ENCODE measurements at regions not wholly inside any gene's neighbourhood (a gene's known extent, or its start where the extent isn't known, plus 50 kb on each side); places are given as distances from the start of the nearest gene placed in this dataset.

DNA sequence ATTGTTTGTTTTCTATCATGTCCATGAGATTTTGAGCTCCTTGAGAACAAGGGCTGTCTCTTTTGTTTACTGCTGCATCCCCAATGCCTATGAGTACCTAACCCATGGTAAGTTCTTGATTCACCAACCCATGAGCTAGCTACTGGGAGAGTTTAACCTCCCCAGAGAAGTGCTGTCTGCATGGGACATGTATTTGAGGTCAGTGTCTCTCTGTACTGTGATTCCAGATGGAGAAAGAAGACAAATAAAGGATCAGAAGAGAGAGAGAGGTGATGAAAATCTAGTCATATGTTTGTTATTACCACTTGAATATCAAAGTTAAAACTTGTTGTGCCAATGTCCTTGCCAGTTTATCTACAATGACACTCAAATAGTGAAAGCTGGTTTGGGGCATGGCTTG lies 421.8 kb downstream of the BCAT1 start:
- TF ChIP-seq TCF12 (IDR thresholded peaks at IDR 0.05; ENCODE audit: low read depth) = no peak
- TF ChIP-seq, protein P1, sequence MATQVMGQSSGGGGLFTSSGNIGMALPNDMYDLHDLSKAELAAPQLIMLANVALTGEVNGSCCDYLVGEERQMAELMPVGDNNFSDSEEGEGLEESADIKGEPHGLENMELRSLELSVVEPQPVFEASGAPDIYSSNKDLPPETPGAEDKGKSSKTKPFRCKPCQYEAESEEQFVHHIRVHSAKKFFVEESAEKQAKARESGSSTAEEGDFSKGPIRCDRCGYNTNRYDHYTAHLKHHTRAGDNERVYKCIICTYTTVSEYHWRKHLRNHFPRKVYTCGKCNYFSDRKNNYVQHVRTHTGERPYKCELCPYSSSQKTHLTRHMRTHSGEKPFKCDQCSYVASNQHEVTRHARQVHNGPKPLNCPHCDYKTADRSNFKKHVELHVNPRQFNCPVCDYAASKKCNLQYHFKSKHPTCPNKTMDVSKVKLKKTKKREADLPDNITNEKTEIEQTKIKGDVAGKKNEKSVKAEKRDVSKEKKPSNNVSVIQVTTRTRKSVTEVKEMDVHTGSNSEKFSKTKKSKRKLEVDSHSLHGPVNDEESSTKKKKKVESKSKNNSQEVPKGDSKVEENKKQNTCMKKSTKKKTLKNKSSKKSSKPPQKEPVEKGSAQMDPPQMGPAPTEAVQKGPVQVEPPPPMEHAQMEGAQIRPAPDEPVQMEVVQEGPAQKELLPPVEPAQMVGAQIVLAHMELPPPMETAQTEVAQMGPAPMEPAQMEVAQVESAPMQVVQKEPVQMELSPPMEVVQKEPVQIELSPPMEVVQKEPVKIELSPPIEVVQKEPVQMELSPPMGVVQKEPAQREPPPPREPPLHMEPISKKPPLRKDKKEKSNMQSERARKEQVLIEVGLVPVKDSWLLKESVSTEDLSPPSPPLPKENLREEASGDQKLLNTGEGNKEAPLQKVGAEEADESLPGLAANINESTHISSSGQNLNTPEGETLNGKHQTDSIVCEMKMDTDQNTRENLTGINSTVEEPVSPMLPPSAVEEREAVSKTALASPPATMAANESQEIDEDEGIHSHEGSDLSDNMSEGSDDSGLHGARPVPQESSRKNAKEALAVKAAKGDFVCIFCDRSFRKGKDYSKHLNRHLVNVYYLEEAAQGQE (IDR thresholded peaks at IDR 0.05; ENCODE audit: low read depth) = no peak
- TF ChIP-seq TEAD4 (IDR thresholded peaks at IDR 0.05) = no peak
- TF ChIP-seq ZBTB7A (IDR thresholded peaks at IDR 0.05; ENCODE audit: low read depth) = no peak
- TF ChIP-seq TAF1 (IDR thresholded peaks at IDR 0.05; ENCODE audit: low read depth) = no peak
- TF ChIP-seq, protein P2, sequence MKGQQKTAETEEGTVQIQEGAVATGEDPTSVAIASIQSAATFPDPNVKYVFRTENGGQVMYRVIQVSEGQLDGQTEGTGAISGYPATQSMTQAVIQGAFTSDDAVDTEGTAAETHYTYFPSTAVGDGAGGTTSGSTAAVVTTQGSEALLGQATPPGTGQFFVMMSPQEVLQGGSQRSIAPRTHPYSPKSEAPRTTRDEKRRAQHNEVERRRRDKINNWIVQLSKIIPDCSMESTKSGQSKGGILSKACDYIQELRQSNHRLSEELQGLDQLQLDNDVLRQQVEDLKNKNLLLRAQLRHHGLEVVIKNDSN (IDR thresholded peaks at IDR 0.05) = no peak
- TF ChIP-seq RAD21 (IDR thresholded peaks at IDR 0.05; ENCODE audit: low read depth) = no peak
- TF ChIP-seq EGR1 (IDR thresholded peaks at IDR 0.05) = no peak
- no peak for TF ChIP-seq FOXM1 (IDR thresholded peaks at IDR 0.05; ENCODE audit: borderline replicate concordance, low read depth)
- no peak for TF ChIP-seq YY1 (IDR thresholded peaks at IDR 0.05; ENCODE audit: low read depth)
- no peak for TF ChIP-seq NFIC (IDR thresholded peaks at IDR 0.05)
- TF ChIP-seq CREB1 (IDR thresholded peaks at IDR 0.05; ENCODE audit: low read depth) = no peak
- no peak for TF ChIP-seq MAX (IDR thresholded peaks at IDR 0.05)
- no peak for TF ChIP-seq CEBPB (IDR thresholded peaks at IDR 0.05)
- TF ChIP-seq EP300 (IDR thresholded peaks at IDR 0.05; ENCODE audit: borderline replicate concordance) = no peak

- TF ChIP-seq, protein P1 (IDR thresholded peaks at IDR 0.05; ENCODE audit: low read depth) = no peak
- no peak for TF ChIP-seq YY1 (IDR thresholded peaks at IDR 0.05; ENCODE audit: low read depth)
- TF ChIP-seq TCF12 (IDR thresholded peaks at IDR 0.05; ENCODE audit: low read depth) = no peak
- TF ChIP-seq, protein P2 (IDR thresholded peaks at IDR 0.05) = no peak
Observed at GRCh38 chr12:24522736-24523135, 426.2 kb downstream of the BCAT1 start.

GRCh38 chr12:24519759-24520158 lies 429.1 kb downstream of the BCAT1 start:
- TF ChIP-seq ZBTB7A (IDR thresholded peaks at IDR 0.05; ENCODE audit: low read depth) = no peak
- no peak for TF ChIP-seq TEAD4 (IDR thresholded peaks at IDR 0.05)

DNA sequence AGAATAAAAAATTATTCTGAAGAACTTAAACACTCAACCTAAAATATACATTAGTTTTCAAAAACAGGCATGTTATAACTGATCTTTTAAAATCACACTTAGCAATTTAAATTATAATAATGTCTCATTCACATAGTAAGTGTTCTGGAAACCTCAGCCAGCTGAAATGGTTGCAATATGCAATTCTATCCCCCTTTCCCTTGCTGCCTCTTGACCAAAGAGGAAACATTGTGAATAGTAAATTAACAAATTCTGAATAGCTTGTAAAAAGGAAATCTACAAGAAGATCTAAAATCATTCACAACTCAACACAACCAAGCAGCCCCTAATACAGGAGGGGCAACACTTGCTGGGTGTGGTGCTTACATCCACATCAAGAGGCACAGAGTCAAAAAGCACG lies 431.9 kb downstream of the BCAT1 start:
- TF ChIP-seq MAX (IDR thresholded peaks at IDR 0.05) (no peak), YY1 (IDR thresholded peaks at IDR 0.05; ENCODE audit: low read depth) (no peak), EGR1 (IDR thresholded peaks at IDR 0.05) (no peak), TEAD4 (IDR thresholded peaks at IDR 0.05) (no peak), NFIC (IDR thresholded peaks at IDR 0.05) (no peak), CREB1 (IDR thresholded peaks at IDR 0.05; ENCODE audit: low read depth) (no peak), EP300 (IDR thresholded peaks at IDR 0.05; ENCODE audit: borderline replicate concordance) (no peak), CEBPB (IDR thresholded peaks at IDR 0.05) (no peak), RAD21 (IDR thresholded peaks at IDR 0.05; ENCODE audit: low read depth) (no peak), ZBTB7A (IDR thresholded peaks at IDR 0.05; ENCODE audit: low read depth) (no peak), TCF12 (IDR thresholded peaks at IDR 0.05; ENCODE audit: low read depth) (no peak), TAF1 (IDR thresholded peaks at IDR 0.05; ENCODE audit: low read depth) (no peak), FOXM1 (IDR thresholded peaks at IDR 0.05; ENCODE audit: borderline replicate concordance, low read depth) (no peak)
- TF ChIP-seq, protein P2 (IDR thresholded peaks at IDR 0.05) = no peak
- TF ChIP-seq, protein P1 (IDR thresholded peaks at IDR 0.05; ENCODE audit: low read depth) = no peak

Data from Ishikawa (cell line).